ENCODE measurements at regions not wholly inside any gene's neighbourhood (a gene's known extent, or its start where the extent isn't known, plus 50 kb on each side); places are given as distances from the start of the nearest gene placed in this dataset.

DNA sequence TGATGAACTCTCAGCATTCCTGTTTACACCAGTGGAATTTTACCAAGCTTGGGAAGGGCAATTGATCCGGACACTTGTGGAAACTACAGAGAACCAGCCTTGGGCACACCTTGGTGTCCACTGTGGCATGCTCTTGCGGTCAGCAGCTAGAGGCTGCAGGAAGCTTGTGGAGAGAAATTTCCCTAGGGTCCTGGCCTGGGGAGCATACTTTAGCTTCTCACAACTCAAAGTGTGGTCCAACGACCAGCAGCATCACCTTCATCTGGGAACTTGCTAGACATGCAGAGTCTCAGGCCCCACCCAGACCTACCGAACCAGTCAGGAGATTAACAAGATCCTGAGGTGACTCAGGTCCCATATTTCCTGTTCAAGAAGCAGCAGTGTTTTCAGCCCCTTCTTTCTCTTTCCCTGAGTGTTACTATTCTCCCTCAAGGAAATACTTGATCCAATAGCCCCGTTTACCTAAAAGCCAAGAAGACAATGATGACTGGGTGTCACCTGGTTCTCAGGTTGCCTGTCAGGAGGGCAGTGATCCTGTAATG, 55.7 kb upstream of the KCNE2 start:
- intact Hi-C loops (cut with micrococcal nuclease), result no loop called here
- Histone ChIP-seq H3K36me3 (no peaks in the 10 kb centered on the region), H3K4me3 (no peak overlapping the region), H3K9me3 (replicated peaks) (no peaks in the 10 kb centered on the region), H3K4me1 (peaks cover 33% of the 10 kb centered on the region), H3K27ac (replicated peaks) (no peak overlapping the region), H3K27me3 (ENCODE audit: low read depth) (no peaks in the 10 kb centered on the region)
- TF ChIP-seq, protein P1, sequence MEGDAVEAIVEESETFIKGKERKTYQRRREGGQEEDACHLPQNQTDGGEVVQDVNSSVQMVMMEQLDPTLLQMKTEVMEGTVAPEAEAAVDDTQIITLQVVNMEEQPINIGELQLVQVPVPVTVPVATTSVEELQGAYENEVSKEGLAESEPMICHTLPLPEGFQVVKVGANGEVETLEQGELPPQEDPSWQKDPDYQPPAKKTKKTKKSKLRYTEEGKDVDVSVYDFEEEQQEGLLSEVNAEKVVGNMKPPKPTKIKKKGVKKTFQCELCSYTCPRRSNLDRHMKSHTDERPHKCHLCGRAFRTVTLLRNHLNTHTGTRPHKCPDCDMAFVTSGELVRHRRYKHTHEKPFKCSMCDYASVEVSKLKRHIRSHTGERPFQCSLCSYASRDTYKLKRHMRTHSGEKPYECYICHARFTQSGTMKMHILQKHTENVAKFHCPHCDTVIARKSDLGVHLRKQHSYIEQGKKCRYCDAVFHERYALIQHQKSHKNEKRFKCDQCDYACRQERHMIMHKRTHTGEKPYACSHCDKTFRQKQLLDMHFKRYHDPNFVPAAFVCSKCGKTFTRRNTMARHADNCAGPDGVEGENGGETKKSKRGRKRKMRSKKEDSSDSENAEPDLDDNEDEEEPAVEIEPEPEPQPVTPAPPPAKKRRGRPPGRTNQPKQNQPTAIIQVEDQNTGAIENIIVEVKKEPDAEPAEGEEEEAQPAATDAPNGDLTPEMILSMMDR (IDR thresholded peaks at IDR 0.05; ENCODE audit: borderline replicate concordance), result no peak
- no peak for DNase-seq

DNA sequence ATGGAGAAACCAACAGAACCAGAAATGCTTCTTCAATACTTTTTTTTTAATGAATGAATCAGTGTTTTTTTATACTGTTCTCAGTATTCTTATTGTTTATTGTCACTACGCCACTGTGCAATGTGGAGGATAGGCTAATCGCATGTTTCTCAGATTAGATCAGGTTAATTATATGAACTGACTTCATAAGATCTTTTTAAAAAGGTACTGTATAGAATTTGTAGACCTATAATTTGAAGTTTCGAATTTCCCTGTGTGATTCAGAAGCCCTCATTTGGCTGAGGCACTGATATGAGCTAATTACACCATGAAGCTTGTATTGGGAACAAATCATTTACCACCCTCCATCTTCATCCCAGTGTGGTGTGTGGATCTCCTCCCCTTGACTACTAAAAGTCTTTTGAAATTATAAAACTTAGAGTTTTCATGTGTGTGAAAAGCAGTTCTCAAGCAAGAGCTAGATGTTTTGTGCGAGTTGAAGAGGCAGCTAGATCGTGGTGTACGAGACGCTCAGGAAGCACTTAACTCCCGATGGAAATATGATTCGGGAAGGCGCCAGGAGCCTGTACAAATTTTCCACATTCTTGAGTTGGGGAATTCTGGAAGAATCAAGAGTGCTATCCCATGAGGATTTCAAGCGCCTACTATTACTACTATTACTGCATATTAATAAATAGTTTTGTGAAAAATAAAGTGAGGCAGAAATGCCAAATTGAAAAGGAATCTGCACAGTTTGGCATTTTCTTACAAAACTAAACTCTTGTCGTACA, 52.1 kb upstream of the KCNE2 start:
- H3K27me3 ChIP-seq (ENCODE audit: low read depth), result no peaks in the 10 kb centered on the region
- peak overlapping the region; percentile 70 for H3K27ac ChIP-seq (replicated peaks)
- H3K9me3 ChIP-seq (replicated peaks), result no peaks in the 10 kb centered on the region
- H3K4me1 ChIP-seq, result peaks cover 13% of the 10 kb centered on the region
- H3K4me3 ChIP-seq, result no peak overlapping the region
- peak; percentile 18 for DNase-seq
- no peaks in the 10 kb centered on the region for H3K36me3 ChIP-seq
- intact Hi-C loops (cut with micrococcal nuclease), result no loop called here
- TF ChIP-seq, protein P1 (IDR thresholded peaks at IDR 0.05; ENCODE audit: borderline replicate concordance), result no peak

DNA sequence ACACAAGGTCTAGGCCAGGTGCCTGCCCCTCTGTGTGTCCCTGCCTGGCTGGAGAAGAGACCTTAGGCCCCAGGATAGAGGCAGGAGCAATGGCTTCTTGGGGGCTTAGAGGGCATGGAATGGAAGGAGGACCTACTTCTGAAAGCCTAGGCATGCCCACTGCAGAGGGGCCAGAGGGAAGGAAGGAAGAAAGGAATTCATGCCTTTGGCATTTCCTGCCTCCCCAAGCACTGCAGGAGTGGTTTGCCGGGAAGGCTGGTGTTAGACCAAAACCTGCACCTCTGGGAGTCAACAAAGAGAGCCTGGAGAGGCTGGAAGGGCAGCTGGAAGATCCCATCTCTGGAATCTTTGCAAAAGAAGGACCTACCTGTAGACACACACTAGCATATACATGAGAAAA, 50.7 kb upstream of the KCNE2 start:
- Histone ChIP-seq H3K27ac (replicated peaks) (no peak overlapping the region), H3K36me3 (no peaks in the 10 kb centered on the region), H3K27me3 (ENCODE audit: low read depth) (no peaks in the 10 kb centered on the region), H3K4me3 (no peak overlapping the region), H3K9me3 (replicated peaks) (no peaks in the 10 kb centered on the region), H3K4me1 (peaks cover 10% of the 10 kb centered on the region)
- intact Hi-C loops (cut with micrococcal nuclease), result no loop called here
- DNase-seq, result no peak
- TF ChIP-seq, protein P1 (IDR thresholded peaks at IDR 0.05; ENCODE audit: borderline replicate concordance), result no peak
